A673 (cell line): ENCODE measurements at regions not wholly inside any gene's neighbourhood (a gene's known extent, or its start where the extent isn't known, plus 50 kb on each side); places are given as distances from the start of the nearest gene placed in this dataset.

ENCODE experiments used
- CTCF ChIP-seq: fragments of 300-800, 200-600 bp; sonication (generic); conservative IDR thresholded peaks from 2 replicates; pipeline ENCODE4 v1.5.1; 2017; ENCODE audit warnings: low read depth, mild to moderate bottlenecking, antibody characterized with exemption, low read length, moderate library complexity, mixed read lengths
- EZH2 ChIP-seq: fragments of 200-600 bp; sonication (generic); IDR thresholded peaks from 2 replicates; pipeline ENCODE4 v1.6.1; 2017; ENCODE audit warnings: borderline replicate concordance, low read depth, mild to moderate bottlenecking, mixed read lengths, antibody characterized with exemption, low read length; ENCODE audit not compliant: poor library complexity, severe bottlenecking

- TF ChIP-seq CTCF = no peak
- no peak for TF ChIP-seq EZH2
These were observed 91.6 kb downstream of the CHCHD4 start for GRCh38 chr3:14033023-14033422.
